Activated B cell treated with CpG ODN at 0.5 μM for 24 hours (primary cell): ENCODE measurements at regions not wholly inside any gene's neighbourhood (a gene's known extent, or its start where the extent isn't known, plus 50 kb on each side); places are given as distances from the start of the nearest gene placed in this dataset.

Experiments used
- ATAC-seq: fragments of 200-7000 bp; cut with Tn5 transposase; one replicate; pipeline ENCODE4 v1.10.0; 2021; ENCODE audit warnings: low read depth, mild to moderate bottlenecking, moderate library complexity
- CTCF ChIA-PET: fragments of 350-600 bp; sonication (Branson Sonifier 250); formaldehyde crosslinking; loops from one replicate; lab custom pipeline; 2021; ENCODE audit warnings: antibody characterized with exemption; lab: Charles Lee
- POLR2A ChIA-PET: fragments of 350-600 bp; sonication (Branson Sonifier 250); formaldehyde crosslinking; loops from one replicate; lab custom pipeline; 2021; ENCODE audit warnings: antibody characterized with exemption; lab: Charles Lee
- DNase-seq: peaks from one replicate; pipeline ENCODE4 v3.0.0; 2022
- H3K27ac Mint-ChIP-seq: one replicate; pipeline ENCODE4 v1.8.0; 2020; ENCODE audit warnings: mixed read lengths
- H3K27me3 Mint-ChIP-seq: one replicate; pipeline ENCODE4 v1.8.0; 2021; ENCODE audit warnings: mixed read lengths
- H3K36me3 Mint-ChIP-seq: one replicate; pipeline ENCODE4 v1.8.0; 2021; ENCODE audit warnings: low read depth, mixed read lengths
- H3K4me1 Mint-ChIP-seq: one replicate; pipeline ENCODE4 v1.8.0; 2021; ENCODE audit warnings: mixed read lengths
- H3K4me3 Mint-ChIP-seq: one replicate; pipeline ENCODE4 v1.8.0; 2020; ENCODE audit warnings: mild to moderate bottlenecking, mixed read lengths
- H3K9me3 Mint-ChIP-seq: one replicate; pipeline ENCODE4 v1.8.0; 2020; ENCODE audit warnings: mixed read lengths
- CTCF ChIP-seq: fragments of 200-600 bp; IDR thresholded peaks from one replicate; pipeline ENCODE4 v1.8.0; 2022; ENCODE audit warnings: antibody characterized with exemption, mild to moderate bottlenecking
- intact Hi-C: fragments of 100-400 bp; cut with micrococcal nuclease; formaldehyde crosslinking; loops from one replicate; pipeline ENCODE4 v1.15.1; 2024

GRCh38 chr2:604385-604784, 72.8 kb downstream of the TMEM18 start:
- H3K27ac Mint-ChIP-seq: no peak overlapping the region
- no peak for TF ChIP-seq CTCF
- H3K9me3 Mint-ChIP-seq: no peaks in the 10 kb centered on the region
- no peak overlapping the region for H3K4me3 Mint-ChIP-seq
- ATAC-seq: no peak
- DNase-seq: no peak
- POLR2A ChIA-PET: no interaction called here
- CTCF ChIA-PET: no interaction called here
- no peaks in the 10 kb centered on the region for H3K4me1 Mint-ChIP-seq
- H3K36me3 Mint-ChIP-seq: no peaks in the 10 kb centered on the region
- peaks cover 2% of the 10 kb centered on the region for H3K27me3 Mint-ChIP-seq
- intact Hi-C loops: no loop called here

- H3K4me3 Mint-ChIP-seq: no peak overlapping the region
- TF ChIP-seq CTCF: no peak
- H3K27me3 Mint-ChIP-seq: no peaks in the 10 kb centered on the region
- no peaks in the 10 kb centered on the region for H3K9me3 Mint-ChIP-seq
- no peaks in the 10 kb centered on the region for H3K36me3 Mint-ChIP-seq
- intact Hi-C loops: no loop called here
- ChIA-PET POLR2A (no interaction called here), CTCF (no interaction called here)
- no peaks in the 10 kb centered on the region for H3K4me1 Mint-ChIP-seq
- H3K27ac Mint-ChIP-seq: no peak overlapping the region
- ATAC-seq (no peak), DNase-seq (no peak)
Measured at GRCh38 chr2:603869-604268, 73.3 kb downstream of the TMEM18 start.

GRCh38 chr2:603427-603826, 73.8 kb downstream of the TMEM18 start:
- POLR2A ChIA-PET: no interaction called here
- Mint-ChIP-seq H3K4me3 (no peak overlapping the region), H3K36me3 (no peaks in the 10 kb centered on the region), H3K27me3 (no peaks in the 10 kb centered on the region), H3K9me3 (no peaks in the 10 kb centered on the region), H3K4me1 (no peaks in the 10 kb centered on the region), H3K27ac (no peak overlapping the region)
- CTCF ChIA-PET: no interaction called here
- TF ChIP-seq CTCF: no peak
- ATAC-seq: no peak
- intact Hi-C loops: no loop called here
- DNase-seq: no peak

GRCh38 chr2:602571-603359, 74.4 kb downstream of the TMEM18 start:
- CTCF ChIA-PET: no interaction called here
- intact Hi-C loops: no loop called here
- no peak for TF ChIP-seq CTCF
- H3K36me3 Mint-ChIP-seq: no peaks in the 10 kb centered on the region
- POLR2A ChIA-PET: no interaction called here
- no peaks in the 10 kb centered on the region for H3K9me3 Mint-ChIP-seq
- H3K4me1 Mint-ChIP-seq: no peaks in the 10 kb centered on the region
- DNase-seq (no peak), ATAC-seq (no peak)
- H3K27me3 Mint-ChIP-seq: no peaks in the 10 kb centered on the region
- H3K27ac Mint-ChIP-seq: no peak overlapping the region
- H3K4me3 Mint-ChIP-seq: no peak overlapping the region

- intact Hi-C loops: no loop called here
- no peak for TF ChIP-seq CTCF
- H3K27ac Mint-ChIP-seq: no peak overlapping the region
- no peaks in the 10 kb centered on the region for H3K9me3 Mint-ChIP-seq
- no peaks in the 10 kb centered on the region for H3K27me3 Mint-ChIP-seq
- ChIA-PET POLR2A (no interaction called here), CTCF (no interaction called here)
- DNase-seq (no peak), ATAC-seq (no peak)
- no peaks in the 10 kb centered on the region for H3K36me3 Mint-ChIP-seq
- no peak overlapping the region for H3K4me3 Mint-ChIP-seq
- no peaks in the 10 kb centered on the region for H3K4me1 Mint-ChIP-seq
Measured at GRCh38 chr2:601806-602455, 75.3 kb downstream of the TMEM18 start.
